GM19452 (cell line): ENCODE measurements at regions not wholly inside any gene's neighbourhood (a gene's known extent, or its start where the extent isn't known, plus 50 kb on each side); places are given as distances from the start of the nearest gene placed in this dataset.

Source experiments
- ATAC-seq: cut with Tn5 transposase; IDR thresholded peaks from one replicate; pipeline ENCODE4 v1.9.1; 2021; ENCODE audit not compliant: unreplicated experiment

GRCh38 chr1:239675735-239676134 is 289.4 kb downstream of the CHRM3 start:
- ATAC-seq, result no peak

- no peak for ATAC-seq
Measured at GRCh38 chr1:239676522-239677273, 290.3 kb downstream of the CHRM3 start.

- no peak for ATAC-seq
Measured at GRCh38 chr1:239677362-239677761, 291.0 kb downstream of the CHRM3 start.

GRCh38 chr1:239678181-239678580 is 291.8 kb downstream of the CHRM3 start:
- ATAC-seq, result no peak

- no peak for ATAC-seq
Measured at GRCh38 chr1:239682046-239682445, 295.7 kb downstream of the CHRM3 start.

GRCh38 chr1:239682960-239683359 is 296.6 kb downstream of the CHRM3 start:
- no peak for ATAC-seq

GRCh38 chr1:239686386-239686785 is 300.0 kb downstream of the CHRM3 start:
- no peak for ATAC-seq

- ATAC-seq, result no peak
Measured at GRCh38 chr1:239696317-239696716, 309.9 kb downstream of the CHRM3 start.

GRCh38 chr1:239700667-239701066 is 314.3 kb downstream of the CHRM3 start:
- ATAC-seq, result no peak

GRCh38 chr1:239703075-239703474 is 316.7 kb downstream of the CHRM3 start:
- no peak for ATAC-seq

- no peak for ATAC-seq
Measured at GRCh38 chr1:239706245-239706892, 320.0 kb downstream of the CHRM3 start.

- ATAC-seq, result no peak
Measured at GRCh38 chr1:239707615-239708014, 321.2 kb downstream of the CHRM3 start.

GRCh38 chr1:239708622-239709021 is 322.3 kb downstream of the CHRM3 start:
- ATAC-seq, result no peak

GRCh38 chr1:239711768-239712167 is 325.4 kb downstream of the CHRM3 start:
- ATAC-seq, result no peak

- no peak for ATAC-seq
Measured at GRCh38 chr1:239717097-239717917, 330.9 kb downstream of the CHRM3 start.

- no peak for ATAC-seq
Measured at GRCh38 chr1:239717918-239718184, 331.5 kb downstream of the CHRM3 start.

- no peak for ATAC-seq
Measured at GRCh38 chr1:239718571-239718970, 332.2 kb downstream of the CHRM3 start.

- no peak for ATAC-seq
Measured at GRCh38 chr1:239718997-239719628, 332.7 kb downstream of the CHRM3 start.

GRCh38 chr1:239719642-239720258 is 333.4 kb downstream of the CHRM3 start:
- no peak for ATAC-seq

- ATAC-seq, result no peak
Measured at GRCh38 chr1:239722035-239722434, 335.7 kb downstream of the CHRM3 start.

GRCh38 chr1:239723776-239724367 is 337.5 kb downstream of the CHRM3 start:
- ATAC-seq, result no peak
